Panc1 (cell line): ENCODE measurements at regions not wholly inside any gene's neighbourhood (a gene's known extent, or its start where the extent isn't known, plus 50 kb on each side); places are given as distances from the start of the nearest gene placed in this dataset.
"Not testable (repeated sequence)": the region's sequence is repeated elsewhere in the genome, so short reads cannot be mapped to it uniquely, and the experiment has no call there.

Experiments
- POLR2AphosphoS5 ChIP-seq: IDR thresholded peaks from 2 replicates; pipeline ENCODE4 v1.6.1; 2012; ENCODE audit warnings: mild to moderate bottlenecking, low read depth, low read length, moderate library complexity
- TF ChIP-seq, protein P1 (sequence below): fragments of 450-650 bp; IDR thresholded peaks from 2 replicates; pipeline ENCODE4 v1.5.1; 2017; ENCODE audit warnings: mild to moderate bottlenecking

DNA sequence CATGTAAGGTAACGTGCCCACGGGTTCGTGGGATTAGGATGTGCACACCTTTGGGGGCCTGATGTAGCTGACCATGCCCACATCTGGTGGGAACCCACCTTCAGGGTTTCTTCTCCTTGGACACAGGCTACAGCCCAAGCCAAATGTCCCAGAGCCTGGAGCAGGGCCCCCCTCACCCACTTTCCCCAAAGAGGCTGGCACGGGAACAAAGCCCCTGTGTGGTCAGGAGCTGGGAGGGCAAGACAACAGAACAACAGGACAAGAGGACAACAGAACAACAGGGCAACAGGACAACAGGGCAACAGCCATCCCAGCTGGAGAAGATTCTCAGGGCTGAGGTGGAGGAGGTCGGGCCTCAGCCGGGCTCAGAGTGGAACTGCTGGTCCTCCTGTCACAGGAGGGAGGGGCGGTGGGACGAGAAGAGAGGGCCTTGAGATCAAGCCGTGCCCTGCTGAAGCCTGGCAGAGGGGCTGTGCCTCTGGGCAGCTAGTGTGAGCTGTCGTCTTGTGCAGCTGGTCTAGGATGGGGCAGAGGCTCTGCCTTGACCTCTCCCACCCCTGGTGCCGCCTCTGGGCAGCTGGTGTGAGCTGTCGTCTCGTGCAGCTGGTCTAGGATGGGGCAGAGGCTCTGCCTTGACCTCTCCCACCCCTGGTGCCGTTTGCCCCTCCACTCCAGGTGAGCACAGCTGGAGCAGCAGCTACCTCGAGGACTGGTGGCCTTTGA is 323.7 kb downstream of the CACNA1B start:
- TF ChIP-seq, protein P1, sequence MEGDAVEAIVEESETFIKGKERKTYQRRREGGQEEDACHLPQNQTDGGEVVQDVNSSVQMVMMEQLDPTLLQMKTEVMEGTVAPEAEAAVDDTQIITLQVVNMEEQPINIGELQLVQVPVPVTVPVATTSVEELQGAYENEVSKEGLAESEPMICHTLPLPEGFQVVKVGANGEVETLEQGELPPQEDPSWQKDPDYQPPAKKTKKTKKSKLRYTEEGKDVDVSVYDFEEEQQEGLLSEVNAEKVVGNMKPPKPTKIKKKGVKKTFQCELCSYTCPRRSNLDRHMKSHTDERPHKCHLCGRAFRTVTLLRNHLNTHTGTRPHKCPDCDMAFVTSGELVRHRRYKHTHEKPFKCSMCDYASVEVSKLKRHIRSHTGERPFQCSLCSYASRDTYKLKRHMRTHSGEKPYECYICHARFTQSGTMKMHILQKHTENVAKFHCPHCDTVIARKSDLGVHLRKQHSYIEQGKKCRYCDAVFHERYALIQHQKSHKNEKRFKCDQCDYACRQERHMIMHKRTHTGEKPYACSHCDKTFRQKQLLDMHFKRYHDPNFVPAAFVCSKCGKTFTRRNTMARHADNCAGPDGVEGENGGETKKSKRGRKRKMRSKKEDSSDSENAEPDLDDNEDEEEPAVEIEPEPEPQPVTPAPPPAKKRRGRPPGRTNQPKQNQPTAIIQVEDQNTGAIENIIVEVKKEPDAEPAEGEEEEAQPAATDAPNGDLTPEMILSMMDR = not testable (repeated sequence)
- not testable (repeated sequence) for TF ChIP-seq POLR2AphosphoS5
